H1 (cell line): ENCODE measurements at regions not wholly inside any gene's neighbourhood (a gene's known extent, or its start where the extent isn't known, plus 50 kb on each side); places are given as distances from the start of the nearest gene placed in this dataset.

Source experiments
- CBX8 ChIP-seq: fragments of 300-800, 300-1000 bp; sonication (generic); IDR thresholded peaks from 2 replicates; pipeline ENCODE4 v1.7.1; 2016; ENCODE audit warnings: low read depth, low read length, borderline replicate concordance
- CHD1 ChIP-seq: IDR thresholded peaks from 2 replicates; pipeline ENCODE4 v1.6.1; 2012; ENCODE audit warnings: low read depth, low read length, improper control_type of control experiment
- CTBP2 ChIP-seq: IDR thresholded peaks from 2 replicates; pipeline ENCODE4 v1.7.0; 2011; ENCODE audit warnings: borderline replicate concordance, mild to moderate bottlenecking, moderate library complexity, mixed read lengths, low read length; ENCODE audit not compliant: insufficient read depth, insufficient read length
- EP300 ChIP-seq, 2 experiments: IDR thresholded peaks; 1 replicate in 1 of 2; 2 replicates in 1 of 2; pipeline ENCODE4 v1.6.1; 2011 to 2012; ENCODE audit warnings: low read depth in 2 of 2, low read length in 2 of 2, mild to moderate bottlenecking in 2 of 2, borderline replicate concordance in 1 of 2, inconsistent platforms in 1 of 2, moderate library complexity in 1 of 2
- FOSL1 ChIP-seq: IDR thresholded peaks from 2 replicates; pipeline ENCODE4 v1.6.1; 2011; ENCODE audit warnings: mild to moderate bottlenecking, low read depth, low read length, moderate library complexity; ENCODE audit not compliant: insufficient read depth
- NRF1 ChIP-seq: IDR thresholded peaks from 2 replicates; pipeline ENCODE4 v1.6.1; 2011; ENCODE audit warnings: mild to moderate bottlenecking, low read depth, low read length, improper control_type of control experiment
- POLR2A ChIP-seq, 2 experiments: IDR thresholded peaks; 1 replicate in 1 of 2; 2 replicates in 1 of 2; pipeline ENCODE4 v1.6.1; 2011; ENCODE audit warnings: low read depth in 2 of 2, low read length in 2 of 2, mild to moderate bottlenecking in 2 of 2; ENCODE audit errors: control extremely low read depth in 1 of 2
- TAF1 ChIP-seq: IDR thresholded peaks from 2 replicates; pipeline ENCODE4 v1.6.1; 2011; ENCODE audit warnings: mild to moderate bottlenecking, low read depth, low read length
- TCF12 ChIP-seq: IDR thresholded peaks from 2 replicates; pipeline ENCODE4 v1.6.1; 2011; ENCODE audit warnings: low read depth, mild to moderate bottlenecking, low read length
- TF ChIP-seq, protein P1 (sequence below): fragments of 300-600 bp; sonication (generic); IDR thresholded peaks from 2 replicates; pipeline ENCODE4 v1.7.1; 2012; ENCODE audit warnings: low read length, moderate library complexity, mild to moderate bottlenecking, inconsistent platforms; ENCODE audit not compliant: insufficient replicate concordance
- TF ChIP-seq, protein P2 (sequence below): IDR thresholded peaks from 2 replicates; pipeline ENCODE4 v1.6.1; 2012; ENCODE audit warnings: inconsistent platforms

DNA sequence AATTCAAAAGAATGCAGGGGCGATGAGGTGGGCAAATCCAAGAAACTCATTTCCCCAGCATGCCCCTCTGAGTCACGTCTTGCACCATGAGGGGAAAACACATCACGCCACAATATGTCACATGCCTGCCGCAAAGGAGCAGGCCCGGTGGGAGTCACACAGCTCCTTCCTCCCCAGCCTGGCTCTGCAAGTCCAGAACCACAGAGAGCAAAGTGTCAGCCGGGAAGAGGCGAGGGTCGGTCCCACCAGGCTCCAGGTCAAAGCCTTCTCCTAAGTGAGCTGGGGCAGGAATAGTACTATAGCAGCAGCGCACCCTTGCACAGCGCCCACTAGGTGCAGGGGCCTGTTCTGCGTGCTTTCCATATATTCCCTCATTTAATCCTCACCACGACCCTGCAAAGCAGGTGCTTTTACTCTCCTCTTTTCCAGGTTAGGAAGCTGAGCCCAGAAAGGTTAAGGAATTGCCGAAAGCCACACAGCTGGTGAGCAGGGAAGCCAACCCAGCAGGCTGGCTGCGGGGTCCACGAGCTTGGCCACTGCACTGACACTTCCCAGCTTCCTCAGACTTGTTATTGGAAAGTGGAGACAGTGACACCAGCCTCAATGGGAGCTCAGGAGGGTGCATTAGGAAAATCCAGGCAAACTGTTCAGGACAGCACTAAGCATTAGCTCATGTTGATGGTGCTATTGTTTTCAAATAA lies 94.0 kb upstream of the ZMIZ1 start (continued):
- TF ChIP-seq, protein P1, sequence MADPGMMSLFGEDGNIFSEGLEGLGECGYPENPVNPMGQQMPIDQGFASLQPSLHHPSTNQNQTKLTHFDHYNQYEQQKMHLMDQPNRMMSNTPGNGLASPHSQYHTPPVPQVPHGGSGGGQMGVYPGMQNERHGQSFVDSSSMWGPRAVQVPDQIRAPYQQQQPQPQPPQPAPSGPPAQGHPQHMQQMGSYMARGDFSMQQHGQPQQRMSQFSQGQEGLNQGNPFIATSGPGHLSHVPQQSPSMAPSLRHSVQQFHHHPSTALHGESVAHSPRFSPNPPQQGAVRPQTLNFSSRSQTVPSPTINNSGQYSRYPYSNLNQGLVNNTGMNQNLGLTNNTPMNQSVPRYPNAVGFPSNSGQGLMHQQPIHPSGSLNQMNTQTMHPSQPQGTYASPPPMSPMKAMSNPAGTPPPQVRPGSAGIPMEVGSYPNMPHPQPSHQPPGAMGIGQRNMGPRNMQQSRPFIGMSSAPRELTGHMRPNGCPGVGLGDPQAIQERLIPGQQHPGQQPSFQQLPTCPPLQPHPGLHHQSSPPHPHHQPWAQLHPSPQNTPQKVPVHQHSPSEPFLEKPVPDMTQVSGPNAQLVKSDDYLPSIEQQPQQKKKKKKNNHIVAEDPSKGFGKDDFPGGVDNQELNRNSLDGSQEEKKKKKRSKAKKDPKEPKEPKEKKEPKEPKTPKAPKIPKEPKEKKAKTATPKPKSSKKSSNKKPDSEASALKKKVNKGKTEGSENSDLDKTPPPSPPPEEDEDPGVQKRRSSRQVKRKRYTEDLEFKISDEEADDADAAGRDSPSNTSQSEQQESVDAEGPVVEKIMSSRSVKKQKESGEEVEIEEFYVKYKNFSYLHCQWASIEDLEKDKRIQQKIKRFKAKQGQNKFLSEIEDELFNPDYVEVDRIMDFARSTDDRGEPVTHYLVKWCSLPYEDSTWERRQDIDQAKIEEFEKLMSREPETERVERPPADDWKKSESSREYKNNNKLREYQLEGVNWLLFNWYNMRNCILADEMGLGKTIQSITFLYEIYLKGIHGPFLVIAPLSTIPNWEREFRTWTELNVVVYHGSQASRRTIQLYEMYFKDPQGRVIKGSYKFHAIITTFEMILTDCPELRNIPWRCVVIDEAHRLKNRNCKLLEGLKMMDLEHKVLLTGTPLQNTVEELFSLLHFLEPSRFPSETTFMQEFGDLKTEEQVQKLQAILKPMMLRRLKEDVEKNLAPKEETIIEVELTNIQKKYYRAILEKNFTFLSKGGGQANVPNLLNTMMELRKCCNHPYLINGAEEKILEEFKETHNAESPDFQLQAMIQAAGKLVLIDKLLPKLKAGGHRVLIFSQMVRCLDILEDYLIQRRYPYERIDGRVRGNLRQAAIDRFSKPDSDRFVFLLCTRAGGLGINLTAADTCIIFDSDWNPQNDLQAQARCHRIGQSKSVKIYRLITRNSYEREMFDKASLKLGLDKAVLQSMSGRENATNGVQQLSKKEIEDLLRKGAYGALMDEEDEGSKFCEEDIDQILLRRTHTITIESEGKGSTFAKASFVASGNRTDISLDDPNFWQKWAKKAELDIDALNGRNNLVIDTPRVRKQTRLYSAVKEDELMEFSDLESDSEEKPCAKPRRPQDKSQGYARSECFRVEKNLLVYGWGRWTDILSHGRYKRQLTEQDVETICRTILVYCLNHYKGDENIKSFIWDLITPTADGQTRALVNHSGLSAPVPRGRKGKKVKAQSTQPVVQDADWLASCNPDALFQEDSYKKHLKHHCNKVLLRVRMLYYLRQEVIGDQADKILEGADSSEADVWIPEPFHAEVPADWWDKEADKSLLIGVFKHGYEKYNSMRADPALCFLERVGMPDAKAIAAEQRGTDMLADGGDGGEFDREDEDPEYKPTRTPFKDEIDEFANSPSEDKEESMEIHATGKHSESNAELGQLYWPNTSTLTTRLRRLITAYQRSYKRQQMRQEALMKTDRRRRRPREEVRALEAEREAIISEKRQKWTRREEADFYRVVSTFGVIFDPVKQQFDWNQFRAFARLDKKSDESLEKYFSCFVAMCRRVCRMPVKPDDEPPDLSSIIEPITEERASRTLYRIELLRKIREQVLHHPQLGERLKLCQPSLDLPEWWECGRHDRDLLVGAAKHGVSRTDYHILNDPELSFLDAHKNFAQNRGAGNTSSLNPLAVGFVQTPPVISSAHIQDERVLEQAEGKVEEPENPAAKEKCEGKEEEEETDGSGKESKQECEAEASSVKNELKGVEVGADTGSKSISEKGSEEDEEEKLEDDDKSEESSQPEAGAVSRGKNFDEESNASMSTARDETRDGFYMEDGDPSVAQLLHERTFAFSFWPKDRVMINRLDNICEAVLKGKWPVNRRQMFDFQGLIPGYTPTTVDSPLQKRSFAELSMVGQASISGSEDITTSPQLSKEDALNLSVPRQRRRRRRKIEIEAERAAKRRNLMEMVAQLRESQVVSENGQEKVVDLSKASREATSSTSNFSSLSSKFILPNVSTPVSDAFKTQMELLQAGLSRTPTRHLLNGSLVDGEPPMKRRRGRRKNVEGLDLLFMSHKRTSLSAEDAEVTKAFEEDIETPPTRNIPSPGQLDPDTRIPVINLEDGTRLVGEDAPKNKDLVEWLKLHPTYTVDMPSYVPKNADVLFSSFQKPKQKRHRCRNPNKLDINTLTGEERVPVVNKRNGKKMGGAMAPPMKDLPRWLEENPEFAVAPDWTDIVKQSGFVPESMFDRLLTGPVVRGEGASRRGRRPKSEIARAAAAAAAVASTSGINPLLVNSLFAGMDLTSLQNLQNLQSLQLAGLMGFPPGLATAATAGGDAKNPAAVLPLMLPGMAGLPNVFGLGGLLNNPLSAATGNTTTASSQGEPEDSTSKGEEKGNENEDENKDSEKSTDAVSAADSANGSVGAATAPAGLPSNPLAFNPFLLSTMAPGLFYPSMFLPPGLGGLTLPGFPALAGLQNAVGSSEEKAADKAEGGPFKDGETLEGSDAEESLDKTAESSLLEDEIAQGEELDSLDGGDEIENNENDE: no peak
- TF ChIP-seq POLR2A (IDR thresholded peaks at IDR 0.05; ENCODE audit: control extremely low read depth in 1 of 2, low read depth in 2 of 2, low read length in 2 of 2): peak in 1 of 2 experiments; percentile 72; a peak in 2 of 3 replicates
- no peak for TF ChIP-seq NRF1
- TF ChIP-seq CTBP2: no peak
- no peak for TF ChIP-seq TCF12
- TF ChIP-seq FOSL1: no peak
- TF ChIP-seq TAF1: peak; percentile 70
- TF ChIP-seq CHD1: no peak
- no peak for TF ChIP-seq EP300 (IDR thresholded peaks at IDR 0.05; ENCODE audit: borderline replicate concordance in 1 of 2, low read depth in 2 of 2, low read length in 2 of 2)
- TF ChIP-seq, protein P2, sequence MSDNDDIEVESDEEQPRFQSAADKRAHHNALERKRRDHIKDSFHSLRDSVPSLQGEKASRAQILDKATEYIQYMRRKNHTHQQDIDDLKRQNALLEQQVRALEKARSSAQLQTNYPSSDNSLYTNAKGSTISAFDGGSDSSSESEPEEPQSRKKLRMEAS: peak; percentile 46; the same call in 1 of the 2 replicates
- no peak for TF ChIP-seq CBX8
